HepG2 (cell line): ENCODE measurements at regions not wholly inside any gene's neighbourhood (a gene's known extent, or its start where the extent isn't known, plus 50 kb on each side); places are given as distances from the start of the nearest gene placed in this dataset.

Source experiments
- ADNP ChIP-seq: sonication (generic); formaldehyde crosslinking; IDR thresholded peaks from 2 replicates; pipeline ENCODE4 v1.4.0; 2020; ENCODE audit warnings: missing genetic modification reagents
- CHD2 ChIP-seq: IDR thresholded peaks from 2 replicates; pipeline ENCODE4 v1.6.1; 2011; ENCODE audit warnings: low read depth, low read length, improper control_type of control experiment
- DZIP1 ChIP-seq: sonication (generic); formaldehyde crosslinking; IDR thresholded peaks from 2 replicates; pipeline ENCODE4 v1.5.0; 2020; ENCODE audit warnings: mild to moderate bottlenecking, missing genetic modification reagents
- EZH2 ChIP-seq: conservative IDR thresholded peaks from 2 replicates; pipeline ENCODE4 v1.6.1; 2012; ENCODE audit warnings: mild to moderate bottlenecking, low read depth, low read length, moderate library complexity
- PATZ1 ChIP-seq: sonication (generic); formaldehyde crosslinking; IDR thresholded peaks from 2 replicates; pipeline ENCODE4 v1.4.0; 2020; ENCODE audit warnings: missing genetic modification reagents
- TSC22D2 ChIP-seq: sonication (generic); formaldehyde crosslinking; IDR thresholded peaks from 2 replicates; pipeline ENCODE4 v1.5.1; 2020; ENCODE audit warnings: missing genetic modification reagents, mild to moderate bottlenecking, borderline replicate concordance
- ZEB1 ChIP-seq: IDR thresholded peaks from 2 replicates; pipeline ENCODE4 v1.6.1; 2012; ENCODE audit warnings: mild to moderate bottlenecking, low read depth, inconsistent platforms; ENCODE audit not compliant: insufficient replicate concordance
- ZNF503 ChIP-seq: sonication (generic); formaldehyde crosslinking; IDR thresholded peaks from 2 replicates; pipeline ENCODE4 v1.4.0; 2020; ENCODE audit warnings: missing genetic modification reagents

GRCh38 chr4:100113732-100114131 is 76.5 kb downstream of the DDIT4L start (continued):
- TF ChIP-seq DZIP1 (no peak), ZNF503 (CRISPR knock-in tag) (no peak), CHD2 (no peak), PATZ1 (CRISPR knock-in tag) (no peak), ZEB1 (no peak), EZH2 (no peak), ADNP (CRISPR knock-in tag) (no peak), TSC22D2 (no peak)
